DND-41 (cell line): ENCODE measurements at regions not wholly inside any gene's neighbourhood (a gene's known extent, or its start where the extent isn't known, plus 50 kb on each side); places are given as distances from the start of the nearest gene placed in this dataset.

ENCODE experiments used
- EZH2 ChIP-seq: IDR thresholded peaks from 3 replicates; pipeline ENCODE4 v1.6.1; 2012; ENCODE audit warnings: borderline replicate concordance, low read depth, mild to moderate bottlenecking, moderate library complexity, low read length, inconsistent platforms; ENCODE audit not compliant: severe bottlenecking
- TF ChIP-seq, protein P1 (sequence below): IDR thresholded peaks from 2 replicates; pipeline ENCODE4 v1.5.1; 2012; ENCODE audit warnings: borderline replicate concordance, low read length, moderate library complexity, mild to moderate bottlenecking; ENCODE audit not compliant: poor library complexity, severe bottlenecking; ENCODE audit errors: extremely low read depth

DNA sequence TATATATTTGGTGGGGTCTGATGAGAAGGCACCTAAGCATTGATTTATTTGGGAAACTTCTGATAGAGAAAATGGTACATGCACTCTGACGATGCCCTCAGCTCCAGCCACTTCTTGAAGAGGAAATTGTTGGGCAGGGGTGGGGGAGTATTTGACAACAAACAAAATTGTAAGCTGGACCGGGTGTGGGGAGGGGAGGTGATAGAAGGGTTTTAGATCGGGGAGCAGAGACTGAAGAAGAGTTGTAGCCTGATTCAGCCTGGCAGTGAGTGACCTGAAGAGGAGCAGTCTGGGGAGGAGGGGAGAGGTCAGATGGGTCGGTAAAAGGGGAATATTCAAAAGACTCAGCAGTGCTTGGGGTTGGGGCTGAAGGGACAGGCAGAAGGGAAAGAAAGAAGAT, 2284.7 kb downstream of the TP53TG3F start:
- TF ChIP-seq EZH2 = no peak
- TF ChIP-seq, protein P1, sequence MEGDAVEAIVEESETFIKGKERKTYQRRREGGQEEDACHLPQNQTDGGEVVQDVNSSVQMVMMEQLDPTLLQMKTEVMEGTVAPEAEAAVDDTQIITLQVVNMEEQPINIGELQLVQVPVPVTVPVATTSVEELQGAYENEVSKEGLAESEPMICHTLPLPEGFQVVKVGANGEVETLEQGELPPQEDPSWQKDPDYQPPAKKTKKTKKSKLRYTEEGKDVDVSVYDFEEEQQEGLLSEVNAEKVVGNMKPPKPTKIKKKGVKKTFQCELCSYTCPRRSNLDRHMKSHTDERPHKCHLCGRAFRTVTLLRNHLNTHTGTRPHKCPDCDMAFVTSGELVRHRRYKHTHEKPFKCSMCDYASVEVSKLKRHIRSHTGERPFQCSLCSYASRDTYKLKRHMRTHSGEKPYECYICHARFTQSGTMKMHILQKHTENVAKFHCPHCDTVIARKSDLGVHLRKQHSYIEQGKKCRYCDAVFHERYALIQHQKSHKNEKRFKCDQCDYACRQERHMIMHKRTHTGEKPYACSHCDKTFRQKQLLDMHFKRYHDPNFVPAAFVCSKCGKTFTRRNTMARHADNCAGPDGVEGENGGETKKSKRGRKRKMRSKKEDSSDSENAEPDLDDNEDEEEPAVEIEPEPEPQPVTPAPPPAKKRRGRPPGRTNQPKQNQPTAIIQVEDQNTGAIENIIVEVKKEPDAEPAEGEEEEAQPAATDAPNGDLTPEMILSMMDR = no peak
